H1 (cell line): ENCODE measurements at regions not wholly inside any gene's neighbourhood (a gene's known extent, or its start where the extent isn't known, plus 50 kb on each side); places are given as distances from the start of the nearest gene placed in this dataset.

Experiments
- CTCF ChIA-PET: fragments of 300-600 bp; sonication (Branson Sonifier 250); formaldehyde crosslinking; loops from one replicate; lab custom pipeline; 2021; ENCODE audit not compliant: partially characterized antibody; lab: Charles Lee
- POLR2A ChIA-PET: fragments of 300-600 bp; sonication (Branson Sonifier 250); formaldehyde crosslinking; loops from one replicate; lab custom pipeline; 2021; ENCODE audit warnings: inconsistent platforms; ENCODE audit not compliant: partially characterized antibody; lab: Charles Lee
- DNase-seq, 2 experiments: peaks; one replicate each; pipeline versions ENCODE4 v3.0.0 to v3.0.0-alpha.2; 2010 to 2022; ENCODE audit warnings: low spot score in 2 of 2, low read depth in 1 of 2, mixed read lengths in 1 of 2
- FAIRE-seq: peaks from 2 replicates; lab custom pipeline; 2011; peaks lifted over from hg19 to GRCh38; lab: Jason Lieb, UNC
- H2AFZ ChIP-seq: 2 replicates; pipeline ENCODE4 v1.8.1; 2012; ENCODE audit warnings: low read length, inconsistent platforms
- H2AK5ac ChIP-seq: 2 replicates; pipeline ENCODE4 v1.6.1; 2013; ENCODE audit warnings: low read depth, low read length
- H2BK120ac ChIP-seq: replicated peaks from 2 replicates; pipeline ENCODE3; 2013; ENCODE audit warnings: low read depth, low read length, inconsistent platforms
- H2BK12ac ChIP-seq: 2 replicates; pipeline ENCODE4 v1.6.1; 2013; ENCODE audit warnings: low read depth, low read length
- H2BK15ac ChIP-seq: 2 replicates; pipeline ENCODE4 v1.6.1; 2013; ENCODE audit warnings: low read length
- H2BK20ac ChIP-seq: 2 replicates; pipeline ENCODE4 v1.6.1; 2013; ENCODE audit warnings: low read length
- H2BK5ac ChIP-seq: 2 replicates; pipeline ENCODE4 v1.6.1; 2013; ENCODE audit warnings: low read depth, low read length
- H3K14ac ChIP-seq: 2 replicates; pipeline ENCODE4 v1.6.1; 2013; ENCODE audit warnings: inconsistent platforms; ENCODE audit not compliant: insufficient read length
- H3K18ac ChIP-seq: 2 replicates; pipeline ENCODE4 v1.6.1; 2013; ENCODE audit warnings: low read length; ENCODE audit errors: extremely low read depth
- H3K23ac ChIP-seq: 2 replicates; pipeline ENCODE4 v1.6.1; 2013; ENCODE audit warnings: inconsistent platforms; ENCODE audit not compliant: insufficient read length
- H3K23me2 ChIP-seq: 2 replicates; pipeline ENCODE4 v1.6.1; 2013; ENCODE audit warnings: low read depth, low read length
- H3K27ac ChIP-seq: 2 replicates; pipeline ENCODE4 v1.6.1; 2011; ENCODE audit warnings: low read depth, low read length, inconsistent platforms
- H3K27me3 ChIP-seq, 4 experiments: replicated peaks in 1 of 4; 1 replicate in 1 of 4; 2 replicates in 3 of 4; pipeline versions ENCODE4 v1.6.1 to v1.8.1; 2011 to 2013; ENCODE audit warnings: low read length in 3 of 4, mild to moderate bottlenecking in 3 of 4, inconsistent platforms in 2 of 4, mixed read lengths in 2 of 4, moderate library complexity in 1 of 4; ENCODE audit not compliant: control insufficient read depth in 3 of 4, insufficient read depth in 3 of 4; ENCODE audit errors: extremely low read depth in 1 of 4
- H3K36me3 ChIP-seq, 4 experiments: 2 replicates each; pipeline versions ENCODE4 v1.6.1 to v1.8.1; 2011 to 2013; ENCODE audit warnings: mild to moderate bottlenecking in 4 of 4, low read length in 3 of 4, moderate library complexity in 2 of 4, control low read depth in 1 of 4, inconsistent platforms in 1 of 4; ENCODE audit not compliant: insufficient read depth in 4 of 4, control insufficient read depth in 2 of 4
- H3K4ac ChIP-seq: replicated peaks from 2 replicates; pipeline ENCODE3; 2013; ENCODE audit warnings: low read length, low read depth, mixed read lengths, inconsistent platforms; ENCODE audit not compliant: insufficient read length
- H3K4me1 ChIP-seq, 4 experiments: replicated peaks in 1 of 4; 1 replicate in 1 of 4; 2 replicates in 3 of 4; pipeline versions ENCODE4 v1.6.1 to v1.8.1; 2011 to 2013; ENCODE audit warnings: low read length in 3 of 4, inconsistent platforms in 2 of 4, mixed read lengths in 1 of 4; ENCODE audit not compliant: insufficient read depth in 4 of 4, control insufficient read depth in 3 of 4
- H3K4me2 ChIP-seq, 2 experiments: 2 replicates each; pipeline versions ENCODE4 v1.6.1 to v1.8.1; 2011 to 2013; ENCODE audit warnings: low read depth in 2 of 2, low read length in 2 of 2, control low read depth in 1 of 2, inconsistent platforms in 1 of 2, mild to moderate bottlenecking in 1 of 2; ENCODE audit not compliant: insufficient read depth in 1 of 2
- H3K4me3 ChIP-seq, 4 experiments: fragments of 200-600, 300-600 bp in 1 of 4; sonication (generic), shearing (Covaris generic), sonication (Bioruptor Twin) in 1 of 4; 2 replicates each; pipeline versions ENCODE4 v1.5.1 to v1.8.1; 2011 to 2016; ENCODE audit warnings: low read length in 4 of 4, low read depth in 3 of 4, control low read depth in 2 of 4, inconsistent platforms in 2 of 4, mild to moderate bottlenecking in 2 of 4, mixed read lengths in 1 of 4, moderate library complexity in 1 of 4; ENCODE audit not compliant: insufficient read depth in 2 of 4; ENCODE audit errors: extremely low read depth in 1 of 4
- H3K56ac ChIP-seq: replicated peaks from 2 replicates; pipeline ENCODE3; 2013; ENCODE audit warnings: low read depth, mild to moderate bottlenecking, mixed read lengths, low read length, inconsistent platforms; ENCODE audit not compliant: insufficient read length
- H3K79me1 ChIP-seq: 2 replicates; pipeline ENCODE4 v1.6.1; 2013; ENCODE audit warnings: low read depth, low read length, control low read depth
- H3K79me2 ChIP-seq, 2 experiments: 2 replicates each; pipeline versions ENCODE4 v1.6.1 to v1.8.1; 2012 to 2013; ENCODE audit warnings: low read length in 2 of 2, mild to moderate bottlenecking in 2 of 2, inconsistent platforms in 1 of 2; ENCODE audit not compliant: insufficient read depth in 2 of 2, control insufficient read depth in 1 of 2
- H3K9ac ChIP-seq, 4 experiments: replicated peaks in 1 of 4; 1 replicate in 1 of 4; 2 replicates in 3 of 4; pipeline versions ENCODE4 v1.6.1 to v1.8.1; 2011 to 2013; ENCODE audit warnings: low read depth in 3 of 4, low read length in 3 of 4, control low read depth in 2 of 4, mild to moderate bottlenecking in 2 of 4, moderate library complexity in 2 of 4, inconsistent platforms in 1 of 4; ENCODE audit errors: extremely low read depth in 1 of 4
- H3K9me3 ChIP-seq, 2 experiments: 2 replicates each; pipeline versions ENCODE4 v1.6.1 to v1.8.1; 2012 to 2013; ENCODE audit warnings: mild to moderate bottlenecking in 2 of 2, moderate library complexity in 2 of 2, control low read depth in 1 of 2, inconsistent platforms in 1 of 2, low read depth in 1 of 2, low read length in 1 of 2, mixed read lengths in 1 of 2; ENCODE audit not compliant: insufficient read depth in 2 of 2
- H4K20me1 ChIP-seq, 2 experiments: replicated peaks in 1 of 2; 2 replicates each; pipeline versions ENCODE3 to v1.8.1; 2011 to 2013; ENCODE audit warnings: inconsistent platforms in 2 of 2, low read length in 2 of 2, mild to moderate bottlenecking in 1 of 2; ENCODE audit not compliant: insufficient read depth in 2 of 2, control insufficient read depth in 1 of 2
- H4K5ac ChIP-seq: 2 replicates; pipeline ENCODE4 v1.6.1; 2013; ENCODE audit warnings: low read length, low read depth, mixed read lengths, inconsistent platforms; ENCODE audit not compliant: insufficient read length
- H4K8ac ChIP-seq: 2 replicates; pipeline ENCODE4 v1.8.0; 2013; ENCODE audit warnings: mild to moderate bottlenecking, moderate library complexity, low read length, inconsistent platforms; ENCODE audit not compliant: insufficient read depth; ENCODE audit errors: extremely low read depth
- H4K91ac ChIP-seq: replicated peaks from 2 replicates; pipeline ENCODE3; 2013; ENCODE audit warnings: low read length, mixed read lengths, inconsistent platforms; ENCODE audit not compliant: insufficient read length
- BRCA1 ChIP-seq: IDR thresholded peaks from 2 replicates; pipeline ENCODE4 v1.6.1; 2012; ENCODE audit warnings: low read depth, low read length, improper control_type of control experiment
- CBX8 ChIP-seq: fragments of 300-800, 300-1000 bp; sonication (generic); IDR thresholded peaks from 2 replicates; pipeline ENCODE4 v1.7.1; 2016; ENCODE audit warnings: low read depth, low read length, borderline replicate concordance
- CEBPB ChIP-seq: IDR thresholded peaks from 2 replicates; pipeline ENCODE4 v1.6.1; 2012; ENCODE audit warnings: low read depth, low read length
- E2F6 ChIP-seq: IDR thresholded peaks from 2 replicates; pipeline ENCODE4 v1.6.1; 2012; ENCODE audit warnings: inconsistent platforms
- EZH2 ChIP-seq: fragments of 200-600 bp; sonication (generic); IDR thresholded peaks from 2 replicates; pipeline ENCODE4 v1.7.1; 2012; ENCODE audit warnings: low read depth, mild to moderate bottlenecking, moderate library complexity, low read length, inconsistent platforms; ENCODE audit not compliant: severe bottlenecking
- HDAC2 ChIP-seq, 2 experiments: fragments of 300-600 bp in 1 of 2; sonication (generic) in 1 of 2; IDR thresholded peaks; 2 replicates each; pipeline ENCODE4 v1.6.1; 2011 to 2012; ENCODE audit warnings: low read depth in 2 of 2, low read length in 2 of 2, mild to moderate bottlenecking in 2 of 2, moderate library complexity in 2 of 2, borderline replicate concordance in 1 of 2, inconsistent platforms in 1 of 2
- POLR2A ChIP-seq, 2 experiments: IDR thresholded peaks; 1 replicate in 1 of 2; 2 replicates in 1 of 2; pipeline ENCODE4 v1.6.1; 2011; ENCODE audit warnings: low read depth in 2 of 2, low read length in 2 of 2, mild to moderate bottlenecking in 2 of 2; ENCODE audit errors: control extremely low read depth in 1 of 2
- SIX5 ChIP-seq: IDR thresholded peaks from 2 replicates; pipeline ENCODE4 v1.6.1; 2011; ENCODE audit warnings: mild to moderate bottlenecking, low read depth, low read length
- YY1 ChIP-seq: IDR thresholded peaks from 2 replicates; pipeline ENCODE4 v1.6.1; 2011; ENCODE audit warnings: low read depth, mild to moderate bottlenecking, low read length

DNA sequence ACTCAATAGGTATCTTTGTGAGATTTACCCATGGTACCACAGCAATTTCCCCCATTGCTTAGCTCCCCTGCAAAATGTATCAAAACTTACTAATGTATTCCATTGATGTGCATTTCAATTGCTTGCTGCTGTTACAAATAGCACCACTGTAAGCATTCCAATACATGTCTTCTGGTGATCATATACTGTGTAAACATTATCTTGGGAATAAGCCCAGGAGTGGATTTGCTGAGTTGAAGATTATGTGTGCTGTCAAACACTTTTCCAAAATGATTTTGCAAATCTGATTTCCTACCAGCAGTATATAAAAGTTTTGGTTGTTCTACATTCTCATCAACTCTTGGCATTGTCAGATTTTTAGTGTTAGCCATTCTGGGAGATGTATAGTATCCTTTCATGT, 141.0 kb upstream of the KCTD3 start:
- POLR2A ChIA-PET, result no interaction called here

More for the DNA sequence above, 141.0 kb upstream of the KCTD3 start:
- TF ChIP-seq CEBPB (no peak), SIX5 (no peak), POLR2A (IDR thresholded peaks at IDR 0.05; ENCODE audit: control extremely low read depth in 1 of 2, low read depth in 2 of 2, low read length in 2 of 2) (no peak), HDAC2 (IDR thresholded peaks at IDR 0.05; ENCODE audit: borderline replicate concordance in 1 of 2, low read depth in 2 of 2, low read length in 2 of 2) (no peak), BRCA1 (no peak), EZH2 (no peak), CBX8 (no peak), E2F6 (no peak), YY1 (no peak)
- Histone ChIP-seq H2AK5ac (no peak overlapping the region), H3K4me3 (no peak overlapping the region), H3K56ac (no peak overlapping the region), H2AFZ (no peak overlapping the region), H3K27ac (no peak overlapping the region), H3K9me3 (no peaks in the 10 kb centered on the region), H3K23me2 (no peaks in the 10 kb centered on the region), H4K91ac (no peak overlapping the region), H3K4me1 (no peaks in the 10 kb centered on the region), H3K14ac (no peak overlapping the region), H3K18ac (no peak overlapping the region), H4K8ac (no peak overlapping the region), H3K79me2 (no peaks in the 10 kb centered on the region), H3K4me2 (no peak overlapping the region), H2BK5ac (no peak overlapping the region), H3K23ac (no peak overlapping the region), H4K20me1 (no peaks in the 10 kb centered on the region), H2BK120ac (no peak overlapping the region), H2BK12ac (no peak overlapping the region), H3K4ac (no peak overlapping the region), H3K9ac (no peak overlapping the region), H3K79me1 (no peaks in the 10 kb centered on the region), H3K36me3 (no peaks in the 10 kb centered on the region), H3K27me3 (no peaks in the 10 kb centered on the region), H2BK20ac (no peak overlapping the region), H4K5ac (no peak overlapping the region), H2BK15ac (no peak overlapping the region)
- CTCF ChIA-PET, result no interaction called here
- DNase-seq, result no peak
- FAIRE-seq, result no peak
